Endothelial cell of umbilical vein (primary cell): ENCODE measurements at regions not wholly inside any gene's neighbourhood (a gene's known extent, or its start where the extent isn't known, plus 50 kb on each side); places are given as distances from the start of the nearest gene placed in this dataset.

Source experiments
- BruUV-seq: library from RNA; stranded (reverse); fragments of 400-500 nt; replicated peaks from 2 replicates; lab custom pipeline; 2021; lab: Mats Ljungman, UMichigan
- CTCF ChIA-PET: fragments of 300-600, 350-600 bp; sonication (Branson Sonifier 250); formaldehyde crosslinking; loops from one replicate; lab custom pipeline; 2021; ENCODE audit warnings: antibody characterized with exemption, inconsistent platforms; lab: Charles Lee
- POLR2A ChIA-PET: fragments of 300-600, 350-600 bp; sonication (Branson Sonifier 250); formaldehyde crosslinking; loops from one replicate; lab custom pipeline; 2021; ENCODE audit warnings: antibody characterized with exemption, inconsistent platforms; lab: Charles Lee
- DNase-seq: peaks from one replicate; pipeline ENCODE4 v3.0.0-alpha.2; 2011; ENCODE audit warnings: low read depth, low spot score
- FAIRE-seq: peaks from 2 replicates; lab custom pipeline; 2011; peaks lifted over from hg19 to GRCh38; lab: Jason Lieb, UNC
- H2AFZ ChIP-seq: 2 replicates; pipeline ENCODE4 v1.6.0; 2012; ENCODE audit warnings: low read depth, low read length, control low read depth, inconsistent platforms
- H3K27ac ChIP-seq: 2 replicates; pipeline ENCODE4 v1.5.1; 2011; ENCODE audit warnings: low read depth, mild to moderate bottlenecking, control low read depth, low read length, moderate library complexity; ENCODE audit not compliant: insufficient read depth
- H3K27me3 ChIP-seq, 2 experiments: 2 replicates each; pipeline versions ENCODE4 v1.6.0 to v1.6.1; 2011; ENCODE audit warnings: low read length in 2 of 2, mixed read lengths in 1 of 2; ENCODE audit not compliant: control insufficient read depth in 2 of 2, insufficient read depth in 2 of 2
- H3K36me3 ChIP-seq, 2 experiments: 2 replicates in 1 of 2; 3 replicates in 1 of 2; pipeline ENCODE4 v1.5.1; 2011; ENCODE audit warnings: low read length in 2 of 2, mild to moderate bottlenecking in 1 of 2, moderate library complexity in 1 of 2; ENCODE audit not compliant: control insufficient read depth in 2 of 2, insufficient read depth in 2 of 2; ENCODE audit errors: extremely low read depth in 1 of 2
- H3K4me1 ChIP-seq: 3 replicates; pipeline ENCODE4 v1.5.1; 2011; ENCODE audit warnings: mild to moderate bottlenecking, low read length; ENCODE audit not compliant: control insufficient read depth, insufficient read depth; ENCODE audit errors: extremely low read depth
- H3K4me2 ChIP-seq: 2 replicates; pipeline ENCODE4 v1.6.1; 2011; ENCODE audit warnings: low read length, control low read depth, mixed read lengths; ENCODE audit not compliant: insufficient read depth
- H3K4me3 ChIP-seq, 3 experiments: fragments of 200-600 bp in 1 of 3; sonication (generic), shearing (Covaris generic) in 1 of 3; replicated peaks in 1 of 3; 2 replicates each; pipeline ENCODE4 v1.5.1; 2011 to 2016; ENCODE audit warnings: control low read depth in 3 of 3, low read length in 3 of 3, mild to moderate bottlenecking in 2 of 3, inconsistent platforms in 1 of 3, low read depth in 1 of 3, moderate library complexity in 1 of 3; ENCODE audit not compliant: insufficient read depth in 1 of 3
- H3K79me2 ChIP-seq: 2 replicates; pipeline ENCODE4 v1.6.0; 2012; ENCODE audit warnings: low read length, inconsistent platforms; ENCODE audit not compliant: control insufficient read depth, insufficient read depth
- H3K9ac ChIP-seq: replicated peaks from 2 replicates; pipeline ENCODE3; 2011; ENCODE audit warnings: low read length, control low read depth; ENCODE audit not compliant: insufficient read depth; ENCODE audit errors: extremely low read depth
- H3K9me1 ChIP-seq: replicated peaks from 3 replicates; pipeline ENCODE4 v1.6.0; 2011; ENCODE audit warnings: mild to moderate bottlenecking, low read length; ENCODE audit not compliant: control insufficient read depth, insufficient read depth; ENCODE audit errors: extremely low read depth
- H3K9me3 ChIP-seq: replicated peaks from 2 replicates; pipeline ENCODE4 v1.5.1; 2012; ENCODE audit warnings: low read length, inconsistent platforms; ENCODE audit not compliant: control insufficient read depth, insufficient read depth
- H4K20me1 ChIP-seq: replicated peaks from 2 replicates; pipeline ENCODE3; 2011; ENCODE audit warnings: mild to moderate bottlenecking, low read length; ENCODE audit not compliant: control insufficient read depth, insufficient read depth; ENCODE audit errors: extremely low read depth
- CTCF ChIP-seq, 2 donors: IDR thresholded peaks; 1 replicate in 1 of 2; 2 replicates in 1 of 2; pipeline ENCODE4 v1.5.1; 2011; ENCODE audit warnings: low read length in 2 of 2, mild to moderate bottlenecking in 2 of 2, moderate library complexity in 2 of 2, control low read depth in 1 of 2, inconsistent platforms in 1 of 2, low read depth in 1 of 2; ENCODE audit not compliant: insufficient read depth in 1 of 2; ENCODE audit errors: extremely low read depth in 1 of 2
- EZH2 ChIP-seq: IDR thresholded peaks from 2 replicates; pipeline ENCODE4 v1.6.1; 2012; ENCODE audit warnings: borderline replicate concordance, low read depth, mild to moderate bottlenecking, moderate library complexity, low read length, inconsistent platforms; ENCODE audit not compliant: severe bottlenecking
- FOS ChIP-seq: IDR thresholded peaks from 2 replicates; pipeline ENCODE4 v1.6.1; 2011; ENCODE audit warnings: mild to moderate bottlenecking, low read length, moderate library complexity, borderline replicate concordance; ENCODE audit not compliant: insufficient read depth
- GATA2 ChIP-seq: IDR thresholded peaks from 2 replicates; pipeline ENCODE4 v1.7.0; 2011; ENCODE audit warnings: low read depth, mild to moderate bottlenecking, moderate library complexity, mixed read lengths, low read length; ENCODE audit not compliant: insufficient read length, insufficient read depth
- MYC ChIP-seq: IDR thresholded peaks from one replicate; pipeline ENCODE4 v1.6.1; 2011; ENCODE audit warnings: mild to moderate bottlenecking, low read depth, low read length
- POLR2A ChIP-seq: IDR thresholded peaks from 2 replicates; pipeline ENCODE4 v1.6.1; 2012; ENCODE audit warnings: low read depth, mild to moderate bottlenecking, control low read depth, low read length
- POLR2AphosphoS5 ChIP-seq: IDR thresholded peaks from 2 replicates; pipeline ENCODE4 v1.6.1; 2012; ENCODE audit warnings: low read depth, mild to moderate bottlenecking, control low read depth, low read length, moderate library complexity; ENCODE audit not compliant: insufficient read depth
- dilution Hi-C: fragments of 300-500 bp; cut with MboI; formaldehyde crosslinking; loops from one replicate; pipeline ENCODE4 v1.15.0; 2019; ENCODE audit warnings: low sequenced_read_pairs; ENCODE audit not compliant: extremely low pct_ligation_motif_present
- intact Hi-C: fragments of 100-400 bp; cut with micrococcal nuclease; formaldehyde crosslinking; loops from one replicate; pipeline ENCODE4 v1.10.0; 2022
- TF ChIP-seq, protein P1 (sequence below): IDR thresholded peaks from 2 replicates; pipeline ENCODE4 v1.6.1; 2011; ENCODE audit not compliant: insufficient read depth, insufficient read length

- FAIRE-seq (no peak), DNase-seq (no peak)
- Histone ChIP-seq H3K9me1 (no peaks in the 10 kb centered on the region), H3K4me1 (no peaks in the 10 kb centered on the region), H3K9me3 (no peaks in the 10 kb centered on the region), H3K36me3 (no peaks in the 10 kb centered on the region), H3K79me2 (no peaks in the 10 kb centered on the region), H4K20me1 (no peaks in the 10 kb centered on the region), H3K27ac (no peak overlapping the region), H3K4me2 (no peak overlapping the region), H3K4me3 (no peak overlapping the region), H3K27me3 (no peaks in the 10 kb centered on the region), H3K9ac (no peak overlapping the region), H2AFZ (no peak overlapping the region)
- intact Hi-C loops: no loop called here
- no peak for TF ChIP-seq MYC
- no peak for TF ChIP-seq FOS
- TF ChIP-seq GATA2: no peak
- no peak for TF ChIP-seq POLR2AphosphoS5
- no peak for TF ChIP-seq CTCF (IDR thresholded peaks at IDR 0.05; ENCODE audit: extremely low read depth in 1 of 2, insufficient read depth in 1 of 2, low read depth in 1 of 2, low read length in 2 of 2)
- TF ChIP-seq, protein P1, sequence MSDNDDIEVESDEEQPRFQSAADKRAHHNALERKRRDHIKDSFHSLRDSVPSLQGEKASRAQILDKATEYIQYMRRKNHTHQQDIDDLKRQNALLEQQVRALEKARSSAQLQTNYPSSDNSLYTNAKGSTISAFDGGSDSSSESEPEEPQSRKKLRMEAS: no peak
- no peak for TF ChIP-seq POLR2A
- no peak for TF ChIP-seq EZH2
- ChIA-PET CTCF (interaction anchor here (0.6 kb wide), 1 partner anchor 350 kb away, joined by 4 read pairs; no protein-coding TSS in a partner anchor), POLR2A (no interaction called here)
- dilution Hi-C loops: no loop called here
- BruUV-seq: no TSS peak
These were observed 877.1 kb downstream of the RAPGEF2 start for GRCh38 chr4:159979953-159980352.
